Gastrocnemius medialis (tissue), 4 donors: ENCODE measurements at regions not wholly inside any gene's neighbourhood (a gene's known extent, or its start where the extent isn't known, plus 50 kb on each side); places are given as distances from the start of the nearest gene placed in this dataset.
"Not testable (repeated sequence)": the region's sequence is repeated elsewhere in the genome, so short reads cannot be mapped to it uniquely, and the experiment has no call there.

Experiments
- ATAC-seq, 2 donors: fragments of 150-250 bp; one replicate each; pipeline ENCODE4 v1.9.1; 2016
- DNase-seq, 2 donors: peaks; one replicate each; pipeline ENCODE4 v3.0.0-alpha.2; 2019
- H3K27ac ChIP-seq, 4 donors: fragments of 200-600 bp; sonication (generic); 1 replicate in 1 of 4; 2 replicates in 3 of 4; pipeline ENCODE4 v1.5.1; 2016 to 2018; ENCODE audit warnings: mild to moderate bottlenecking in 2 of 4, moderate library complexity in 1 of 4
- H3K27me3 ChIP-seq, 3 donors: fragments of 200-600 bp; sonication (generic) in 2 of 3; 1 replicate in 1 of 3; 2 replicates in 2 of 3; pipeline versions ENCODE4 v1.5.1 to v1.6.0; 2016 to 2019; ENCODE audit warnings: mild to moderate bottlenecking in 1 of 3, moderate library complexity in 1 of 3
- H3K36me3 ChIP-seq, 2 donors: fragments of 200-600 bp; sonication (generic) in 1 of 2; one replicate each; pipeline ENCODE4 v1.5.1; 2017 to 2018
- H3K4me1 ChIP-seq, 2 donors: fragments of 200-600 bp; sonication (generic) in 1 of 2; one replicate each; pipeline ENCODE4 v1.5.1; 2016 to 2017; ENCODE audit warnings: mild to moderate bottlenecking in 2 of 2
- H3K4me3 ChIP-seq, 4 donors: fragments of 200-600 bp; sonication (generic) in 3 of 4; 1 replicate in 1 of 4; 2 replicates in 3 of 4; pipeline ENCODE4 v1.5.1; 2016 to 2019; ENCODE audit warnings: mild to moderate bottlenecking in 2 of 4
- H3K9me3 ChIP-seq, 3 donors: fragments of 200-600 bp; sonication (generic) in 2 of 3; 1 replicate in 1 of 3; 2 replicates in 2 of 3; pipeline ENCODE4 v1.5.1; 2016 to 2019
- POLR2A ChIP-seq, 2 donors: fragments of 450-650 bp; IDR thresholded peaks; one replicate each; pipeline ENCODE4 v1.6.1; 2017; ENCODE audit warnings: antibody characterized with exemption in 2 of 2, mild to moderate bottlenecking in 2 of 2, moderate library complexity in 2 of 2
- in situ Hi-C, 4 donors: fragments of 200-750 bp; cut with MboI; loops; one replicate each; pipeline versions ENCODE4 v1.15.0 to v1.8.0; 2017; ENCODE audit warnings: low sequenced_read_pairs in 4 of 4
- intact Hi-C: fragments of 100-400 bp; cut with DNase I; formaldehyde crosslinking; loops from one replicate; pipeline ENCODE4 v1.15.1; 2023; ENCODE audit warnings: low total_unique reads
- TF ChIP-seq, protein P1 (sequence below), 5 experiments: fragments of 450-650 bp in 3 of 5; fragments of 200-600 bp in 2 of 5; sonication (generic) in 2 of 5; IDR thresholded peaks in 4 of 5; conservative IDR thresholded peaks in 1 of 5; 1 replicate in 4 of 5; 2 replicates in 1 of 5; pipeline ENCODE4 v1.5.1; 2016 to 2019; ENCODE audit warnings: antibody characterized with exemption in 5 of 5, mild to moderate bottlenecking in 3 of 5, moderate library complexity in 3 of 5

DNA sequence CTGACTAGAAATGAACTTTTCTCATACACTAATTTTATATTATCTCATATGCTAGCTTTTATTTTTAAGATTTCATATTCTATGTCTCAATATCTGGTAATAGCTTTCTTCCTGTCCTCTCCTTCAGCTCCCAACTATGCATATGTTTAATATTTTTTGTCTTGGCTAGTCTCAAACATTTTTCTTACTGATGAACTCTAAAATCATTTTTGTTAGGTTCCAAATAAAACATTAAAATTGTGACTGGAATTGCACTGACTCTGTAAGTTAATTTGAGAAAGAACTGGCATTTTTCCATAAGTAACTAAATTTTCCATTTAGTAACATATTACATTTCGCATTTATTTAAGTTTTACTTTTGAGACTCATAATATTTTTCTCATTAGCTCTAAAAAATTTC lies 368.5 kb upstream of the DPYD start:
- no peaks in the 10 kb centered on the region for H3K27me3 ChIP-seq
- H3K27ac ChIP-seq = no peak overlapping the region
- no peaks in the 10 kb centered on the region for H3K36me3 ChIP-seq
- ATAC-seq = no peak
- no peaks in the 10 kb centered on the region for H3K9me3 ChIP-seq
- no peaks in the 10 kb centered on the region for H3K4me1 ChIP-seq
- no peak for DNase-seq
- no peak overlapping the region for H3K4me3 ChIP-seq
- no peak for TF ChIP-seq POLR2A (IDR thresholded peaks at IDR 0.05)
- TF ChIP-seq, protein P1, sequence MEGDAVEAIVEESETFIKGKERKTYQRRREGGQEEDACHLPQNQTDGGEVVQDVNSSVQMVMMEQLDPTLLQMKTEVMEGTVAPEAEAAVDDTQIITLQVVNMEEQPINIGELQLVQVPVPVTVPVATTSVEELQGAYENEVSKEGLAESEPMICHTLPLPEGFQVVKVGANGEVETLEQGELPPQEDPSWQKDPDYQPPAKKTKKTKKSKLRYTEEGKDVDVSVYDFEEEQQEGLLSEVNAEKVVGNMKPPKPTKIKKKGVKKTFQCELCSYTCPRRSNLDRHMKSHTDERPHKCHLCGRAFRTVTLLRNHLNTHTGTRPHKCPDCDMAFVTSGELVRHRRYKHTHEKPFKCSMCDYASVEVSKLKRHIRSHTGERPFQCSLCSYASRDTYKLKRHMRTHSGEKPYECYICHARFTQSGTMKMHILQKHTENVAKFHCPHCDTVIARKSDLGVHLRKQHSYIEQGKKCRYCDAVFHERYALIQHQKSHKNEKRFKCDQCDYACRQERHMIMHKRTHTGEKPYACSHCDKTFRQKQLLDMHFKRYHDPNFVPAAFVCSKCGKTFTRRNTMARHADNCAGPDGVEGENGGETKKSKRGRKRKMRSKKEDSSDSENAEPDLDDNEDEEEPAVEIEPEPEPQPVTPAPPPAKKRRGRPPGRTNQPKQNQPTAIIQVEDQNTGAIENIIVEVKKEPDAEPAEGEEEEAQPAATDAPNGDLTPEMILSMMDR (IDR thresholded peaks at IDR 0.05 in 4 of 5, conservative IDR thresholded peaks at IDR 0.05 in 1 of 5) = no peak
- intact Hi-C loops = no loop called here
- in situ Hi-C loops = no loop called here

DNA sequence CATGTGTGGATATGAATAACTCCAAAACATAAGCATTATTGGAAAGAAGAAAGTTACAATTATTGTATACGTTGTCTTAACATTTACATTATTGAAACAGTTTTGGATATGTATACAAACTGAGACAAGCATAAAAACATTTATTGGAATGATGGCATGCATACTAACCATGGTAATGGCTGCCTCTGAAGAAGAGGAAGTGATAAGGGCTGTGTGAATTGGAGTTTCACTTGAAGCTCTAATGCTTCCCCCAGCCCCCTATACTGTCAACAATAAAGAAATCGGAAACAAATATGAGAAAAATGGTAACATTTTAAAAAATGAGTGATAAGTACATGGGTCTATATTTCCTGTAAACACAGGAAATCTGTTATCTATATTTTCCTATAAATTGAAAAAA lies 367.7 kb upstream of the DPYD start:
- no peak for DNase-seq
- no peak for TF ChIP-seq POLR2A (IDR thresholded peaks at IDR 0.05)
- TF ChIP-seq, protein P1 (IDR thresholded peaks at IDR 0.05 in 4 of 5, conservative IDR thresholded peaks at IDR 0.05 in 1 of 5) = no peak
- in situ Hi-C loops (no loop called here), intact Hi-C loops (no loop called here)
- Histone ChIP-seq H3K4me3 (no peak overlapping the region), H3K4me1 (no peaks in the 10 kb centered on the region), H3K36me3 (no peaks in the 10 kb centered on the region), H3K9me3 (no peaks in the 10 kb centered on the region), H3K27me3 (no peaks in the 10 kb centered on the region), H3K27ac (no peak overlapping the region)
- no peak for ATAC-seq

DNA sequence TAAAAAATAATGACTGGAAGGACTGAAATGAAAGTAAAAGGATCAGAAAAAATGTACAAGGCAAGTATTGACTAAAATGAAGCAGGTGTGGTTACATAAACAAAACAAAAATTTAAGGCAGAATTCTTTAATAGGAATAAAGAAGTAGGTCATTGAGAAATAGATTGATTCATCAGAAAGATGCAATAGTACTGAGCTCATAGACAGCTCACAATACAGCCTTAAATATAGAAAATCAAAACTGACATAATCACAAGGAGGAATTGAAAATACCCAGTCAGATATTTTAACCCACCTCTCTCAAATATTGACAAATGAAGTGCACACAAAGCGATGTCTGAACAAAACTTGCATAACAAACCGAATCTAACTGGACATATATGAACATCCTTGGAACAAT lies 366.8 kb upstream of the DPYD start:
- no peaks in the 10 kb centered on the region for H3K4me1 ChIP-seq
- ATAC-seq (no peak), DNase-seq (no peak)
- H3K4me3 ChIP-seq = no peak overlapping the region
- in situ Hi-C loops = no loop called here
- no peaks in the 10 kb centered on the region for H3K27me3 ChIP-seq
- no peaks in the 10 kb centered on the region for H3K9me3 ChIP-seq
- TF ChIP-seq POLR2A (IDR thresholded peaks at IDR 0.05) = no peak
- TF ChIP-seq, protein P1 (IDR thresholded peaks at IDR 0.05 in 4 of 5, conservative IDR thresholded peaks at IDR 0.05 in 1 of 5) = no peak
- intact Hi-C loops = no loop called here
- H3K36me3 ChIP-seq = no peaks in the 10 kb centered on the region
- no peak overlapping the region for H3K27ac ChIP-seq

DNA sequence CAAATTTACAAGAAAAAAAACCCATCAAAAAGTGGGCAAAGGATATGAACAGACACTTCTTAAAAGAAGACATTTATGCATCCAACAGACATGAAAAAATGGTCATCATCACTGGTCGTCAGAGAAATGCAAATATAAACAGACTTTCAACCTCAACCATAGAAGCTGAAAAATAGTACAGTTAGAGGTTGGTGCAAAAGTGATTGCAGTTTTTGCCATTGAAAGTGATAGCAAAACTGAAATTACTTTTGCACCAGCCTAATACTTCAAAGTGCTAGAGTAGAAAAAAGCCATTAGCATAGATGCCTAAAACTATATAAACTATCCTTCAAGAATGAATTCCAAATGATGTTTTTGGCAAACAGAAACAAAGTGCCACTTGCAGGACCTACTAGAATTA lies 365.8 kb upstream of the DPYD start:
- no peak for TF ChIP-seq POLR2A (IDR thresholded peaks at IDR 0.05)
- TF ChIP-seq, protein P1 (IDR thresholded peaks at IDR 0.05 in 4 of 5, conservative IDR thresholded peaks at IDR 0.05 in 1 of 5) = no peak
- H3K4me3 ChIP-seq = no peak overlapping the region
- no peaks in the 10 kb centered on the region for H3K27me3 ChIP-seq
- ATAC-seq = no peak
- DNase-seq = no peak
- H3K27ac ChIP-seq = no peak overlapping the region
- H3K9me3 ChIP-seq = no peaks in the 10 kb centered on the region
- in situ Hi-C loops (no loop called here), intact Hi-C loops (no loop called here)
- H3K4me1 ChIP-seq = no peaks in the 10 kb centered on the region
- H3K36me3 ChIP-seq = no peaks in the 10 kb centered on the region

DNA sequence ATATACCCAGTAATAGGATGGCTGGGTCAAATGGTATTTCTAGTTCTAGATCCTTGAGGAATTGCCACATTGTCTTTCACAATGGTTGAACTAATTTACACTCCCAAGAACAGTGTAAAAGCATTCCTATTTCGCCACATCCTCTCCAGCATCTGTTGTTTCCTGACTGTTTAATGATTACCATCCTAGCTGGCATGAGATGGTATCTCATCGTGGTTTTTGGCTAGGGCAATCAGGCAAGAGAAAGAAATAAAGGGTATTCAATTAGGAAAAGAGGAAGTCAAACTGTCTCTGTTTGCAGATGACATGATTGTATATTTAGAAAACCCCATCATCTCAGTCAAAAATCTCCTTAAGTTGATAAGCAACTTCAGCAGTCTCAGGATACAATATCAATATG lies 364.5 kb upstream of the DPYD start:
- H3K4me3 ChIP-seq, H3K27ac ChIP-seq, ATAC-seq, H3K9me3 ChIP-seq, intact Hi-C loops, H3K4me1 ChIP-seq, H3K27me3 ChIP-seq, in situ Hi-C loops, DNase-seq, H3K36me3 ChIP-seq: not testable (repeated sequence)
